Activated CD4-positive, alpha-beta T cell treated with anti-CD3 and anti-CD28 coated beads for 1 hour (primary cell): ENCODE measurements at regions not wholly inside any gene's neighbourhood (a gene's known extent, or its start where the extent isn't known, plus 50 kb on each side); places are given as distances from the start of the nearest gene placed in this dataset.

Source experiments
- DNase-seq: peaks from one replicate; pipeline ENCODE4 v3.0.0-alpha.2; 2020

DNA sequence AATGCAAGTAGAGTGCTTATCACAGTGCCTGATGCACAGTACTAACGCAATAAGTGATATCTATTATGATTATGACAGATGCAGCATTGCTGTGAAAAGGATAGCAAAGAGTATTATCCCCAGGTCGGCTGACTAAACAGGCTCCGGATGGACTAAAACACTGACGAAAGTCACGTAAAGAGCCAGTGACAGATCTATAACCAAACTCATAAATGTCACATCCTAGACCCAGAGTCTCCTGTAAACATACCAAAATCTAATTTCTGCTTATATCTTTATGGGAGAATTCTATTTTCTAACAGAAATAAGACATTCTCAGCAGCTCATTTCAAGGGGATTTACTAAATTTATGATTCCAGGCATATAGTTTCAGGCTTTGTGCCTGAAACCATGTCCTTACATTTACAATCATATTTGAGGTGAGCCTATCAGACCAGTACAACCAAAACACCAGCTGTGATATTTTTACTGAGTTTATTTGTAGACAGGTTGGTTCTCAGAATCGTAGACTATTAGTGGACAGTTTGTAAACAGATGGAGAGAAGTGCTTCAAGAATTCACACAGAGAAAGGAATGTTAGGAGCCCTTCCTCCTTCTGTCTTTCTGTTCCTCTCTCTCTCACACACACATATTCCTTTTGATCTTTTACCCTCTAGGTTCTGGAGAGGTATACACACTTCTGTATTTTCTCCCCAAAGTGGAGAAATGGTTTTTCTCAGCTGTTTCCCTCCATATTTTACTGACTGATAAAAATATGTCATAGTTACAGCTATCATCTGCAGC, 52.4 kb upstream of the WDR26 start:
- DNase-seq, result no peak

DNA sequence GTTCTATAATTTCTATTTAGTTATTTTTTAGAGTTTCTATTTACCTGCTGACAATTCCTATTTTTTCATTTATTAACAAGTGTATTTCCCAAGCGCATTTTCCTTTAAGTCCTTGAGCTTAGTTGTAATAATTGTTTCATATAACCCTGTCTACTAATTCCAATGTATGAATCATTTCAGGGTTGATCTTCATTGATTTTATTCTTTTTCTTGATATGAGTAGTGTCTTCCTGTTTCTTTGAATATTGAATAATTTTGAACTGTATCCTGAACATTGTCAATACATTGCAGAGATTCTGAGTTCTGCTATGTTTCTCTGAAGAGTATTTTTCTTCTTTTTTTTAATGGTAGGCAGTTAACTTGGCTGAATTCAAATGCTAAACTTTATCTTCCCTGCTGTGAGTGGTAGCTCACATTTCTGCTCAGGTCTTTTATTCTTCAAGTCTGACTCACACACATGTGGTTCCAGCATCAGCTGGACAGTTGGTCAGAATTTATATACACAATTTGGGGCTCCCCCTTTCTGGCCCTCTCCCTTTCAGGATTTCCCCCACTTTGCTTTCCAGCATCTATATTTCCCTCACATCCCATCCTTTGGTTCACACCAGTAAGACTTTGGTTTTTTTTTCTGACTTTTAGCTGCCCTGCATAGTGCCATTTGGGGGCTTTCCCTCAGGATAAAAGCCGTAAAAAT, 54.4 kb upstream of the WDR26 start:
- no peak for DNase-seq

GRCh38 chr1:224489534-224490365, 55.2 kb upstream of the WDR26 start:
- DNase-seq, result no peak

DNA sequence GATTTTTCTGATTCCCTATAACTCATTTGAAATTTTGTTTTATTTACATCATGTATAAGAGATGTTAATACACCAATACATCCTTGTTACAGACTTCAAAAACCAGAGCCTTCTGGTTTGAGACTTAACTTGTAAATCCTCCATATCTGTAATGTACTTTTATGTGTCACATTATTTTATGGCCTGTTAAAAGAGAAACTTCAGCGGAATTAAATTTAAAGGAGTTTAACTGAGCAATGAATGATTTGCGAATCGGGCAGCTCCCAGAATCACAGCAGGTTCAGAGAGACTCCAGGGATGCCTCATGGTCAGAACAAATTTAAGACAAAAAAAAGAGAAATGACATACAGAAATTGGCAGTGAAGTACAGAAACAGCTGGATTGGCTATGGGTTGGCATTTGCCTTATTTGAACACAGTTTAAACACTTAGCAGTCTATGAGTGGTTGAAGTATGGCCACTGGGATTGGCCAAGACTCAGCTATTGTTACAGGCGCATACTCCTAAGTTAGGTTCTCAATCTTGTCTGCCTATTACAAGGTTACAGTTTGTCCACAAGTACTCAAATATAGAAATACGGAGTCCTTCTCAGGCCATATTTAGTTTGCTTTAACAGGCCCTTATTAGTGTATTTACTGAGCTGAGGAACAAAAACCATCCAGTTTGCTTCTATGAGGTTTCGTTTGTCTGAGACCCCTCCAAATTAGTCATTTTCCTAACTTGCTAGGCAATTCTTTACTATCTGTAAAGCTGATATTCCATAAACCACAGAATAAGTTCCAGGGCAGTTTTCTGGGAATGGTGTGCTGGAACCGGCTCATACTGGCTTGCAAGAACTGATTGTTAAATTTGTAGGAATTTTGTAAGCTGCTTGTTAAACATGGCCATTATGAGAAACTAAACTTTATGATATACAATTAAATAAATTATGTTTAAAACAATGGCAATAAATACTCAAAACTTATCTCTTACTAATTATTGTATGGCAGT, 56.2 kb upstream of the WDR26 start:
- no peak for DNase-seq

GRCh38 chr1:224492015-224492414, 57.4 kb upstream of the WDR26 start:
- DNase-seq, result no peak

- no peak for DNase-seq
Measured at GRCh38 chr1:224492632-224493031, 58.0 kb upstream of the WDR26 start.

DNA sequence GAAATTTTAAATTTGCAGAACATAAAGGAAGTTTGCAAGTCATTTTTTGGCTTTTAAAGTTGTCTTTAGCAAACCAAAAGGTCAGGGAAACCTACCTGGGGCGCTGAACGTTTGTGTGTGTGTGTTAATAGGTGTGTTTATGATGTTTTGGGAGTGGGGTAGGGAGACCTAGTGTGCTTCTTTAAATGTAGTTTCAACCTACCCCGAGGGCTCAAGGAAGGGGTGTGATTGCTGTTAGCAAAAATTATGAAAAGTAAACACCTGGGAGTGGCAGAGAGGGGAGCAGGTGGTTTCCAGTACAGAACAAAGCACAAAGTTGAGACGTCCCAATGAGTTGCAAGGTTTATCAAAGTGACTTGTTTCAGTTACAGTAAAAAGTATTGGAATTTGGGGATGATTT, 58.7 kb upstream of the WDR26 start:
- no peak for DNase-seq

GRCh38 chr1:224494343-224494742, 59.7 kb upstream of the WDR26 start:
- no peak for DNase-seq

- DNase-seq, result no peak
Measured at GRCh38 chr1:224495866-224496265, 61.3 kb upstream of the WDR26 start.

DNA sequence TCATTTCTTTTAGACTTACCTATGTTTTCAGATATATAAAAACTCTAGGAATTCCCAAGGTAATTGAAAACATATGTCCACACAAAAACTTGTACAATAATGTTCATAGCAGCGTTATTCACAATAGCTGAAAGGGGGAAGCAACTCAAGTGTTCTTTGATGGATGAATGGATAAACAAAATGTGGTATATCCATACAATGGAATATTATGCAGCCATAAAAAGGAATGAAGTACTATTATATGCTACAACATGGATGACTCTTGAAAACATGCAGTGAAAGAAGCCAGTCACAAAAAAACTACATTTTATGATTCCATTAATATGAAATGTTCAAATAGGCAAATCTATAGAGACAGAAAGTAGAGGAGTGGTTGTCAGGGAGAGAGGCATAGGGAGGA, 62.2 kb upstream of the WDR26 start:
- DNase-seq, result no peak

DNA sequence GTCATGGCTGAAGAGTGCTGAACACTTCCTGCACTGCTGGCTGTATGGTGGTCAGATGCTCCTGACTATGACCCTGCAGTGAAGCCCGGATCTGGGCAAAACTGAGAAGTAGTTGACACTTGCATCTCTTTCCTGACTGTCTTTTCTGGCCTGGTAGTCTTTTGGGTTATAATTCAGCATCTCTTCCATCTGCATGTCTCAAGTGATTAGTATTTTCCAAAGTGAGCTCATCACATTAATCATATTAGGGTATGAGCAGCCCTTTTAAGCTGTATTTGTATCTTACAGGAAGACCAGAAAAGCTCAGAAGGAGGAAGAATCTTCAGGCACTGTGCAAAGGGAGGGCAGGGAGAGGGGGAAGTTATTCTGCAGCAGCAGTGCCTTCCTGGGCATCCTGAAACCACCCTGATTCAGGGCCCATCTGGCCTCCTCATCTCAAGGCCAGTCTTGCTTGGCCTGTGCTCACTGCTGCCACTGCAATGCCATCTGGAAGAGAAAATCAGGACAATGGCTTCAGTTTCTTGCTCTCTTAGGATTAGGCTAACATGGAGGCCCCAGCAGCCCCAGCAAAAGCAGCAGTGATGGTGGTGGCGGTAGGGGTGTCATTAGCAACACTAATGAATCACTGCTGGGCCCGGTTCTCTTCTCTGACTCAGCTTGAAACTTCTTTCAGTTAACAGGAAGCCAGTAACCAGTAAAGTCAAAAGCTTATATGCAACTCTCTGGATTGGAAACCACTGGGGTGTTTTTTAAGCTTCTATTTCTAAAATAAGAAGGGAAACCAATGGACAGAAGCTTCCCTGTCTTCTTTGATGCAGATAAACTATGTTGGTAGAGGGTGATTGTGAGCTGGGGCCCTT, 63.3 kb upstream of the WDR26 start:
- DNase-seq, result peak; percentile 34

DNA sequence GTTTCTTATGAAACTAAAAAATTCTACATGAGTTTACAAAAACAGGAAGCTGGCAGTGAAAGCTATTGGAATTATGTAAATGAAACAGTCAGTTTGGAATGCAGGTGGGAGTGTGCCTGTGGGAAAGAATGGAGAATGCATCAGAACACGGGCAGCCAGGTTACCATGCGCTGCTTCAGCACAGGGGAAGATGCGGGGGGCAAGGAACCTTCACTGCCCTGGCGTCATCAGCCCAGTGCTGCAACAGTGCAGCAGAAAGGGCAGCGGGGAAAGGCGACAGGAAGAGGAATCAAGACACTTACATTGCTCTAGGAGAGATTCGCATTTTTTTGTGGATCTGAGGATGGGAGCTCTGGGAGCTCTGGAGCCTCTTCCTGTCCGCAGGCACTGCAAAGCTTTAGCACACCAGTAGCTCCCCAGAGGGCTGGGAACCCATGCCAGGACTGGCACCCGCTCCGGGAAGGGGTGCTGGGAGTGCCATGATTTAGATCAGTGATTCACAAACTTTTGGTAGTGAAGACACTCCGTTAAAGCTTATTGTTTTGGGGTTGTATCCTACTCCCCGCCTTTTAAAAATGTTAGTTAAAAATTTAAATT, 64.1 kb upstream of the WDR26 start:
- DNase-seq, result no peak

DNA sequence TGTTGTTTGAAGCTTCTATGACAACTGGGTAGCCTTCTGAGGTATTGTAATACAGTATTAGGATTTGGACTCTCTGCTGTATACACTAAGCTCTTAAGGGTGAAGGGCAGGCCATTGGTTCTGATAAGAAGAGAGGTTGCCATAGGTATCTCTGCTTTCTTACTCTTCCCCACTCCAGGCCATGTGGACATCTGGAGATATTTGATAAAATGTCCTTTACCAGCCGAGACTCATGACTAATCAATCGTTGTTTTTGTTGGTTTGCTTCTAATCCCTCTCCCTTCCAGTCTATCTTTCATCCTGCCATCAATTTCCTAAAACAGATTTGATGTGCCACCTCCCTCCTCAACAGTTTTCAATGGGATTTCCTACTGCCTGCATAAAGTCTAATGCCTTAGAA, 64.6 kb upstream of the WDR26 start:
- no peak for DNase-seq

- no peak for DNase-seq
Measured at GRCh38 chr1:224500796-224501195, 66.2 kb upstream of the WDR26 start.

DNA sequence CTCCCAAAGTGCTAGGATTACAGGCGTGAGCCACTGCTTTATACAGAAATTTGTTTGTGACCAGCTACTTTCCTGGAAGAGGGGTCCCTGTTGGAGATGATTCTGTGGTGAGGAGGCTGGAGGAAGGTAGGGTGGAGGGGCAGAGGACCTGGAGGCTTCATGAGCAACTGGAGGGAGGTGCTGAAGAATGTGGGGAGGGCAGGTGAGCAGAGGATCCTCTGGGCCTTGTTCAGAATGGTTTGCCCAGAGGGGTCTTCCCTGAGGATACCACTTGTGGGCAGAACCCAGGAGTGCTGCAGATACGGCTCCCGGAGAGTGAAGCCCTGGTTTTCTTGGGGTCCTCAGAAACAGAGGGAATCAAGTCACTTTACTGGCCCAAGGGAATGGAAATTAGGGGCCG, 67.2 kb upstream of the WDR26 start:
- no peak for DNase-seq

DNA sequence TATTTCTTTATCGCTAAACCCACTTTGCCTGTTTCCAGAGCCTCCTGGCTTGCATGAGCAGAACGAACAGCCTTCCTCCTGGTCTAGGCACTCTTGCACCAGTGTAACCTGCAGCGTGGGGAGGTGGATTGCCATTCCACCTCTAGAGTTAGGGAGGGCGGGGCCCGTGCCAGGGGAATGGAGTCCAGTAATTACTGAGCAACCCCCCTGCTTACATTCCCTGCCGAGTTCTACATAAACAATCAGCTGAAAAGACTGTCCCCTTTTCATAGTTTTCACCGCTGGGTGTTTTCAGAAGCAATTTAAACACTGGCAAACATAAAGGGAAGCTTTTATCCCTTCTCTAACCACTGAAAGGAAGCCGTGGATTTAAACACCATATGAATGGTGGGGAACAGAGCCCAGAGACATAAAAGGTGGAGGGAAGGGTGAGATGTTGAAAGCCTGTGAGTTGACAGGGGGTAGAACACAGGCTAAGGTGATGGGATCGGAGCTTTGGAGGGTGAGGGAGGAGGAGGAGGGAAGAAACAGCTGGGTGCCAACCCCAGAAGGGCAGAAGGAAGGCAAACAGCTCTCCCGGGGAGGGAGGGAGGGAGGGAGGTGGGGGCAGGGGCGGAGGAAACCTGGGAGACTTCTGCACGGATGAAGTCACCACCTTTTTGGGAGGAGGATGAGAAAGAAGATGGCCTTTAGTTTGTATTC, 68.0 kb upstream of the WDR26 start:
- no peak for DNase-seq

DNA sequence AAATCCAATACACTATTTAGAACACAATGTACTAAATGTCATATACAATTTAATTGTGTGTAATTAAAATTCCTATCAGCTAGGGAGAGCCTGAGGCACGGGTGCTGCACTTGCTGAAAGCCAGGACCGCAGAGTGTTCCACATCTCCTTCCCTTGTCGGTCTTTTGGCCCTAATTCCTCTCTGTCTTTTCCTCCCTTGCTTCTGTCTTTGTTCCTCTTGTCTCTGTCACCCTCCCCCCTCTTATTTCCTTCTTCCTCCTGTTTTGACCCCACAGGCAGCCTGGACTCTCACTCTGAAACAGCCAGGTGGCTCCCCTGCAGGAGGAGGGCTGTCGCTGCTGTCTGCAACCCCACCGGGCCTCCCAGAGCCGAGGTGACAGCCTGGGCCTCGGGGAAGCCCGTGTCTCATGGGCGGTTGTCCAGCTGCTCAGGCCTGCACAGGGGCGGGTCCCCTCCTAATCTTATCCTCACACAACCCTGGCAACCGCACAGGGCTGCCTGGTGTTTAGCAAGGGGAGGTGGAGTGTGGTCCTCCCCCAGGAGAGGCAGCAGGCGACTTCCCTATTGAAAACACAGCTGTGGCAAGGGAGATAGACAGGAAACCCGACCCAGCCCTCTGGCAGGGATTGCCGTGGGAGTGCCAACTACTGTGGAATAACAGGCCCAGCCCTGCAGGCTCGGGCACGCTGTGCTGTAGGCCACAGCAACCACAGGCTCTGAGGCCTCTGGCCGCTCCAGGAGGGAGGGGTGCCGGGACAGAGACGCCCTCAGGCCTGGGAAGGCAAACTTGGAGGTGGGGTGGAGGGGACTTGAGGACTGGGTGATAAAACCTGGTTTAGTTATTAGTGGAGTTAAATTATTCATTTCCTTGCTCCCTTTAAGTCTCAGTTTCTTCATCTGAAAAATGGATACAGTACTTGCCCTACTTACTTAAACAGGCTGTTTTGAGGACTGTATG, 68.8 kb upstream of the WDR26 start:
- DNase-seq, result no peak

DNA sequence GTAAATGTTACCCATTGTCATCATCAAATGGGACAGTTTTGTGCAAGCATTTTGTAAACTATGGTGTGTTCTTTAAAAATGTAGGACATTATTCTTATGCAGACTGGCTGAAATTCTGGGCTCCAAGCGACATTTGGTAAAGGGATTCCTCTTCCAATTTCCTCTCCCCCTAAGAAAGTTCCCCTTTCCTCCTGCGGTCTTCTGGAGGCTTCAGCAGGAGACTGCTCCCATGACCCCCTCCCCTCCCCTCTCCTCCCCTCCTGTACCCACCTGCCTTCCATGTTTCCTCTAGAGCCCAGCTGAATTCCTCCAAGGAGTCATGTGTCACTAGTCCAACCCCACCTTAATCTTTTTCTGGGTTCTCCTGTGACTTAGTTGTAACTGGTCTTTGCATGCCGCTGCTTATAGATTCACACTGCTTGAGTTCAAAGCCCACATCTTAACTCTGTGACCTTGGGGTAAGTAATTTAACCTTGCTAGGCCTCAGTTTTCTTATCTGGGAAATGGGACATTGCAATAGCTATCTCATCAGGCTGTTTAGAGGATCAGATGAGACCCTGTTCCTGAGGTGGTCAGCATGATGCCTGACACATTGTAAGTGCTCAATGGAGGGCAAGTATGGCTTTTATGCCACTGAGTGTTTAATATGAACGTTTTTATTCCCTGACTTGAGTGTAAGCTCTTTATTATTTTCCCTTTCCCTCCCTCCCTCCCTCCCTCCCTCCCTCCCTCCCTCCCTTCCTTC, 69.9 kb upstream of the WDR26 start:
- DNase-seq, result no peak
